ENCODE measurements at regions not wholly inside any gene's neighbourhood (a gene's known extent, or its start where the extent isn't known, plus 50 kb on each side); places are given as distances from the start of the nearest gene placed in this dataset.

DNA sequence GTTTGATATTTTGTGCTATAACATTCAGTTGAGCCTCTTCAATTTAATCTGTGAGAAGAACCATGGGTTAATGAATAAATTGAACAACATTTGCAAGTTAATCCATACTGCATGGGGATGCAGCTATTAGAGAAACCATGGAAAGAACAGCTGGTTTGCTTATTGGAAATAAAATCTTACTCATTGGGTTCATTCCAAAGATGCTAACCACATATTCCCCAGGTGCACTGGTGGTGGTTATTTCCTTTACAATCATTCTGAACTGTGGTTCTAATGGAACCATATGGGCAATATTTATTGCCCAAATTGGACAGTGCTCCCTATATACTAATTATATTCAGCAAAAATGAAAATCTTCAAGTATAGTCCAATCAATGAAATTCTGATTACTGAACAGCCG is 1200.4 kb upstream of the CDH2 start:
- TF ChIP-seq, protein P1, sequence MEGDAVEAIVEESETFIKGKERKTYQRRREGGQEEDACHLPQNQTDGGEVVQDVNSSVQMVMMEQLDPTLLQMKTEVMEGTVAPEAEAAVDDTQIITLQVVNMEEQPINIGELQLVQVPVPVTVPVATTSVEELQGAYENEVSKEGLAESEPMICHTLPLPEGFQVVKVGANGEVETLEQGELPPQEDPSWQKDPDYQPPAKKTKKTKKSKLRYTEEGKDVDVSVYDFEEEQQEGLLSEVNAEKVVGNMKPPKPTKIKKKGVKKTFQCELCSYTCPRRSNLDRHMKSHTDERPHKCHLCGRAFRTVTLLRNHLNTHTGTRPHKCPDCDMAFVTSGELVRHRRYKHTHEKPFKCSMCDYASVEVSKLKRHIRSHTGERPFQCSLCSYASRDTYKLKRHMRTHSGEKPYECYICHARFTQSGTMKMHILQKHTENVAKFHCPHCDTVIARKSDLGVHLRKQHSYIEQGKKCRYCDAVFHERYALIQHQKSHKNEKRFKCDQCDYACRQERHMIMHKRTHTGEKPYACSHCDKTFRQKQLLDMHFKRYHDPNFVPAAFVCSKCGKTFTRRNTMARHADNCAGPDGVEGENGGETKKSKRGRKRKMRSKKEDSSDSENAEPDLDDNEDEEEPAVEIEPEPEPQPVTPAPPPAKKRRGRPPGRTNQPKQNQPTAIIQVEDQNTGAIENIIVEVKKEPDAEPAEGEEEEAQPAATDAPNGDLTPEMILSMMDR (IDR thresholded peaks at IDR 0.05): no peak
- TF ChIP-seq ZFX (IDR thresholded peaks at IDR 0.05; ENCODE audit: borderline replicate concordance): no peak
